Prostate gland (tissue), 2 donors: ENCODE measurements at regions not wholly inside any gene's neighbourhood (a gene's known extent, or its start where the extent isn't known, plus 50 kb on each side); places are given as distances from the start of the nearest gene placed in this dataset.

Source experiments
- DNase-seq: peaks from one replicate; pipeline ENCODE4 v3.0.0-alpha.2; 2019; ENCODE audit warnings: low spot score
- H3K27ac ChIP-seq, 2 donors: fragments of 200-600 bp; sonication (generic); 2 replicates each; pipeline ENCODE4 v1.5.1; 2017 to 2019
- H3K27me3 ChIP-seq: fragments of 200-600 bp; sonication (generic); replicated peaks from 2 replicates; pipeline ENCODE4 v1.5.1; 2019; ENCODE audit not compliant: insufficient read depth
- H3K36me3 ChIP-seq, 2 donors: fragments of 200-600 bp; sonication (generic); 1 replicate in 1 of 2; 2 replicates in 1 of 2; pipeline versions ENCODE4 v1.5.1 to v1.8.1; 2017 to 2019
- H3K4me1 ChIP-seq: fragments of 200-600 bp; sonication (generic); replicated peaks from 2 replicates; pipeline ENCODE4 v1.5.1; 2019
- H3K4me3 ChIP-seq, 2 donors: fragments of 200-600 bp; sonication (generic); 2 replicates each; pipeline ENCODE4 v1.5.1; 2017 to 2019
- H3K9me3 ChIP-seq: fragments of 200-600 bp; sonication (generic); 2 replicates; pipeline ENCODE4 v1.5.1; 2017
- CTCF ChIP-seq, 4 experiments: fragments of 200-600 bp in 2 of 4; fragments of 450-650 bp in 2 of 4; sonication (generic) in 2 of 4; IDR thresholded peaks; 1 replicate in 3 of 4; 2 replicates in 1 of 4; pipeline ENCODE4 v1.5.1; 2016 to 2019; ENCODE audit warnings: antibody characterized with exemption in 4 of 4, mild to moderate bottlenecking in 2 of 4, moderate library complexity in 2 of 4
- POLR2A ChIP-seq: fragments of 450-650 bp; IDR thresholded peaks from one replicate; pipeline ENCODE4 v1.6.1; 2016; ENCODE audit warnings: antibody characterized with exemption, mild to moderate bottlenecking
- POLR2AphosphoS5 ChIP-seq: sonication (generic); formaldehyde crosslinking; IDR thresholded peaks from one replicate; pipeline ENCODE4 v1.6.1; 2017; ENCODE audit warnings: antibody characterized with exemption
- WGBS: methylation state at CpG from one replicate; pipeline ENCODE4 v1.1.5; 2018; 5-methylcytosine and 5-hydroxymethylcytosine counted together
- intact Hi-C: fragments of 100-400 bp; cut with DNase I; formaldehyde crosslinking; loops from one replicate; pipeline ENCODE4 v1.14.2; 2022

GRCh38 chr3:176911579-176911978, 285.7 kb downstream of the TBL1XR1 start:
- no peaks in the 10 kb centered on the region for H3K36me3 ChIP-seq
- H3K27me3 ChIP-seq, result no peaks in the 10 kb centered on the region
- intact Hi-C loops, result no loop called here
- H3K27ac ChIP-seq, result no peak overlapping the region
- TF ChIP-seq CTCF (IDR thresholded peaks at IDR 0.05) (no peak), POLR2A (no peak), POLR2AphosphoS5 (no peak)
- H3K9me3 ChIP-seq, result no peaks in the 10 kb centered on the region
- no peak overlapping the region for H3K4me3 ChIP-seq
- no peaks in the 10 kb centered on the region for H3K4me1 ChIP-seq
- 97% methylated on average over 1 of the region's 1 CpG for WGBS
- DNase-seq, result no peak

DNA sequence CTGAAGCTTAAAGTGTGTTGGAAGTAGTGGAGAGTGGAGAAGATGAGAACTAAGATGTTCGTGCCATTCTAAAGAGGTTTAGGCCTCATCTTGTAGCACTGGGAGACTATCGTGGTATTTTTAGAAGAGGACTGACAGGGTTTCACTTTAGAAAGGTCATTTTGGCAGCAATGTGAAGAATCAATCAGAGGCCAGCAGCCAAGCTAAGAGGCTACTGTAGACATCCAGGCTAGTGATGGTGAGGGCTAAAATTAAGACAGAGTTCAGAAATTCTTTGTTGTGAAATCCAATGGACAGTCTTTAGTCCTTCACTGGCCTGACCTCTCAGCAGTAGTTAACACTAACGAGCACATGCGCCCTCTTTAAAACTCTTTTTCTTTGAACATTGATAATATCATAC, 288.2 kb downstream of the TBL1XR1 start:
- DNase-seq, result no peak
- H3K27ac ChIP-seq, result no peak overlapping the region
- H3K4me1 ChIP-seq, result no peaks in the 10 kb centered on the region
- intact Hi-C loops, result no loop called here
- no peaks in the 10 kb centered on the region for H3K9me3 ChIP-seq
- 95% methylated on average over 4 of the region's 4 CpGs for WGBS
- H3K36me3 ChIP-seq, result no peaks in the 10 kb centered on the region
- H3K27me3 ChIP-seq, result no peaks in the 10 kb centered on the region
- no peak for TF ChIP-seq CTCF (IDR thresholded peaks at IDR 0.05)
- no peak for TF ChIP-seq POLR2A
- TF ChIP-seq POLR2AphosphoS5, result no peak
- no peak overlapping the region for H3K4me3 ChIP-seq

- intact Hi-C loops, result no loop called here
- H3K4me3 ChIP-seq, result no peak overlapping the region
- no peaks in the 10 kb centered on the region for H3K36me3 ChIP-seq
- H3K4me1 ChIP-seq, result no peaks in the 10 kb centered on the region
- DNase-seq, result no peak
- no peak overlapping the region for H3K27ac ChIP-seq
- TF ChIP-seq POLR2AphosphoS5 (no peak), CTCF (IDR thresholded peaks at IDR 0.05) (no peak), POLR2A (no peak)
- 37% methylated on average over 5 of the region's 5 CpGs for WGBS
- H3K9me3 ChIP-seq, result no peaks in the 10 kb centered on the region
- H3K27me3 ChIP-seq, result no peaks in the 10 kb centered on the region
Measured at GRCh38 chr3:176906046-176906905, 291.0 kb downstream of the TBL1XR1 start.

DNA sequence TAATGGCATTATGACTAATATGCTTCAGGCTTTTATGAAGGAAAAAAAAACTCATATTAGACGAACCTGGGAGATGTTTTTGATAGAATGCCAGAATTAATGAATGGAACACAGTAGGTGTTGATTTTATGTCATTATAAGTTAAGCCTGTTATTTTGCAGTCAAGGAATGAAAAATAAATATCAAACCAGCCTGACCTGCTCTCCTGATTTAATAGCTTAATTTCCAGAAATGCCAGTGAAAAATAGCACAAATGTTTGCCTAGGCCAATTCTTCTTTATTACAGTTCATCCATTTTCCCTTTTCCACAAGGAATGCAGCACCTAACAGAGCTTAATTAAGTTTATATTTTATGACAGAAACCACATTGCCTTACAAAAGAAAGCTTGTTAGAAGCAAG, 292.0 kb downstream of the TBL1XR1 start:
- no peak for DNase-seq
- Histone ChIP-seq H3K4me3 (no peak overlapping the region), H3K36me3 (no peaks in the 10 kb centered on the region), H3K9me3 (no peaks in the 10 kb centered on the region), H3K4me1 (no peaks in the 10 kb centered on the region), H3K27me3 (no peaks in the 10 kb centered on the region), H3K27ac (no peak overlapping the region)
- WGBS, result 17% methylated on average over 1 of the region's 1 CpG
- TF ChIP-seq POLR2A (no peak), POLR2AphosphoS5 (no peak), CTCF (IDR thresholded peaks at IDR 0.05) (no peak)
- intact Hi-C loops, result no loop called here

DNA sequence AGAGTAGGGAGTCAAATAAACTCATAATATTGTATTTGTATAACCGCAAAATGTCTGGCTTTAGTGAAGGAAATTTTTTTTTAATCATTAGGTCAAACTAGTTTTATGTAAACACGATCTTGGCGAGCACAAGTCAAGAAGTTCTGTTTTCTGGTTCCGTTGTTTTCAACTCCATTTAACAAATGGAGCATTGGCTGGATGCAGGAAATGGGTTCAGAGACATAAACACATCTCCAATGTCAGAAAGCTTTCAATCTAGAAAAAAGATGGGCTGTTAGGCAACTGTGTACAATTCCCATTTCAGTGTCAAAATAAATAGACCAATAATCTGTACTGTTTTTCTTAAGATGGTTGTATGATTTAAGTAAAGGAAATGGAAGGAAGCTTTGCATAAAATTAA, 292.8 kb downstream of the TBL1XR1 start:
- intact Hi-C loops, result no loop called here
- DNase-seq, result no peak
- 73% methylated on average over 4 of the region's 4 CpGs for WGBS
- no peaks in the 10 kb centered on the region for H3K36me3 ChIP-seq
- H3K4me3 ChIP-seq, result no peak overlapping the region
- no peak overlapping the region for H3K27ac ChIP-seq
- no peaks in the 10 kb centered on the region for H3K9me3 ChIP-seq
- TF ChIP-seq CTCF (IDR thresholded peaks at IDR 0.05) (no peak), POLR2A (no peak), POLR2AphosphoS5 (no peak)
- H3K27me3 ChIP-seq, result no peaks in the 10 kb centered on the region
- no peaks in the 10 kb centered on the region for H3K4me1 ChIP-seq
